ENCODE measurements at regions not wholly inside any gene's neighbourhood (a gene's known extent, or its start where the extent isn't known, plus 50 kb on each side); places are given as distances from the start of the nearest gene placed in this dataset.

- TF ChIP-seq CSRNP3 (CRISPR knock-in tag; IDR thresholded peaks at IDR 0.05) (no peak), ZNF70 (CRISPR knock-in tag; IDR thresholded peaks at IDR 0.05) (no peak), ARNTL (CRISPR knock-in tag; IDR thresholded peaks at IDR 0.05; ENCODE audit: borderline replicate concordance, low read depth) (no peak)
- ATAC-seq = no peak
Measured at GRCh38 chr3:6435951-6436350, 425.0 kb upstream of the GRM7 start.

GRCh38 chr3:6437631-6438030 is 423.3 kb upstream of the GRM7 start:
- no peak for ATAC-seq
- TF ChIP-seq ARNTL (CRISPR knock-in tag; IDR thresholded peaks at IDR 0.05; ENCODE audit: borderline replicate concordance, low read depth) (no peak), ZNF565 (CRISPR knock-in tag; conservative IDR thresholded peaks at IDR 0.05; ENCODE audit: low read depth) (no peak), SNAI2 (CRISPR knock-in tag; IDR thresholded peaks at IDR 0.05) (no peak), ZFP3 (CRISPR knock-in tag; IDR thresholded peaks at IDR 0.05) (no peak), GLIS3 (CRISPR knock-in tag; IDR thresholded peaks at IDR 0.05) (no peak), PPARA (CRISPR knock-in tag; IDR thresholded peaks at IDR 0.05; ENCODE audit: borderline replicate concordance) (no peak), BACH2 (CRISPR knock-in tag; IDR thresholded peaks at IDR 0.05; ENCODE audit: borderline replicate concordance) (no peak), TSHZ2 (CRISPR knock-in tag; IDR thresholded peaks at IDR 0.05) (no peak), CSRNP3 (CRISPR knock-in tag; IDR thresholded peaks at IDR 0.05) (no peak), ISL1 (CRISPR knock-in tag; IDR thresholded peaks at IDR 0.05) (no peak)
- TF ChIP-seq, protein P1, sequence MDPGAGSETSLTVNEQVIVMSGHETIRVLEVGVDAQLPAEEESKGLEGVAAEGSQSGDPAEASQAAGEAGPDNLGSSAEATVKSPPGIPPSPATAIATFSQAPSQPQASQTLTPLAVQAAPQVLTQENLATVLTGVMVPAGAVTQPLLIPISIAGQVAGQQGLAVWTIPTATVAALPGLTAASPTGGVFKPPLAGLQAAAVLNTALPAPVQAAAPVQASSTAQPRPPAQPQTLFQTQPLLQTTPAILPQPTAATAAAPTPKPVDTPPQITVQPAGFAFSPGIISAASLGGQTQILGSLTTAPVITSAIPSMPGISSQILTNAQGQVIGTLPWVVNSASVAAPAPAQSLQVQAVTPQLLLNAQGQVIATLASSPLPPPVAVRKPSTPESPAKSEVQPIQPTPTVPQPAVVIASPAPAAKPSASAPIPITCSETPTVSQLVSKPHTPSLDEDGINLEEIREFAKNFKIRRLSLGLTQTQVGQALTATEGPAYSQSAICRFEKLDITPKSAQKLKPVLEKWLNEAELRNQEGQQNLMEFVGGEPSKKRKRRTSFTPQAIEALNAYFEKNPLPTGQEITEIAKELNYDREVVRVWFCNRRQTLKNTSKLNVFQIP (CRISPR knock-in tag; IDR thresholded peaks at IDR 0.05; ENCODE audit: borderline replicate concordance, low read depth) = no peak
- TF ChIP-seq, protein P2, sequence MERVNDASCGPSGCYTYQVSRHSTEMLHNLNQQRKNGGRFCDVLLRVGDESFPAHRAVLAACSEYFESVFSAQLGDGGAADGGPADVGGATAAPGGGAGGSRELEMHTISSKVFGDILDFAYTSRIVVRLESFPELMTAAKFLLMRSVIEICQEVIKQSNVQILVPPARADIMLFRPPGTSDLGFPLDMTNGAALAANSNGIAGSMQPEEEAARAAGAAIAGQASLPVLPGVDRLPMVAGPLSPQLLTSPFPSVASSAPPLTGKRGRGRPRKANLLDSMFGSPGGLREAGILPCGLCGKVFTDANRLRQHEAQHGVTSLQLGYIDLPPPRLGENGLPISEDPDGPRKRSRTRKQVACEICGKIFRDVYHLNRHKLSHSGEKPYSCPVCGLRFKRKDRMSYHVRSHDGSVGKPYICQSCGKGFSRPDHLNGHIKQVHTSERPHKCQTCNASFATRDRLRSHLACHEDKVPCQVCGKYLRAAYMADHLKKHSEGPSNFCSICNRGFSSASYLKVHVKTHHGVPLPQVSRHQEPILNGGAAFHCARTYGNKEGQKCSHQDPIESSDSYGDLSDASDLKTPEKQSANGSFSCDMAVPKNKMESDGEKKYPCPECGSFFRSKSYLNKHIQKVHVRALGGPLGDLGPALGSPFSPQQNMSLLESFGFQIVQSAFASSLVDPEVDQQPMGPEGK (CRISPR knock-in tag; IDR thresholded peaks at IDR 0.05; ENCODE audit: borderline replicate concordance) = no peak

- no peak for ATAC-seq
- no peak for TF ChIP-seq RARB (CRISPR knock-in tag; IDR thresholded peaks at IDR 0.05)
- no peak for TF ChIP-seq OSR1 (CRISPR knock-in tag; IDR thresholded peaks at IDR 0.05)
- TF ChIP-seq ZNF565 (CRISPR knock-in tag; conservative IDR thresholded peaks at IDR 0.05; ENCODE audit: low read depth) = no peak
- TF ChIP-seq BACH2 (CRISPR knock-in tag; IDR thresholded peaks at IDR 0.05; ENCODE audit: borderline replicate concordance) = no peak
- TF ChIP-seq, protein P2 (CRISPR knock-in tag; IDR thresholded peaks at IDR 0.05; ENCODE audit: borderline replicate concordance) = no peak
- TF ChIP-seq TCF4 (CRISPR knock-in tag; IDR thresholded peaks at IDR 0.05; ENCODE audit: borderline replicate concordance) = no peak
- no peak for TF ChIP-seq PPARA (CRISPR knock-in tag; IDR thresholded peaks at IDR 0.05; ENCODE audit: borderline replicate concordance)
- no peak for TF ChIP-seq ISL1 (CRISPR knock-in tag; IDR thresholded peaks at IDR 0.05)
- TF ChIP-seq ARNTL (CRISPR knock-in tag; IDR thresholded peaks at IDR 0.05; ENCODE audit: borderline replicate concordance, low read depth) = no peak
- no peak for TF ChIP-seq ZFP3 (CRISPR knock-in tag; IDR thresholded peaks at IDR 0.05)
- TF ChIP-seq, protein P3, sequence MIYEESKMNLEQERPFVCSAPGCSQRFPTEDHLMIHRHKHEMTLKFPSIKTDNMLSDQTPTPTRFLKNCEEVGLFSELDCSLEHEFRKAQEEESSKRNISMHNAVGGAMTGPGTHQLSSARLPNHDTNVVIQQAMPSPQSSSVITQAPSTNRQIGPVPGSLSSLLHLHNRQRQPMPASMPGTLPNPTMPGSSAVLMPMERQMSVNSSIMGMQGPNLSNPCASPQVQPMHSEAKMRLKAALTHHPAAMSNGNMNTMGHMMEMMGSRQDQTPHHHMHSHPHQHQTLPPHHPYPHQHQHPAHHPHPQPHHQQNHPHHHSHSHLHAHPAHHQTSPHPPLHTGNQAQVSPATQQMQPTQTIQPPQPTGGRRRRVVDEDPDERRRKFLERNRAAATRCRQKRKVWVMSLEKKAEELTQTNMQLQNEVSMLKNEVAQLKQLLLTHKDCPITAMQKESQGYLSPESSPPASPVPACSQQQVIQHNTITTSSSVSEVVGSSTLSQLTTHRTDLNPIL (CRISPR knock-in tag; IDR thresholded peaks at IDR 0.05; ENCODE audit: low read depth) = no peak
- no peak for TF ChIP-seq CSDC2 (CRISPR knock-in tag; IDR thresholded peaks at IDR 0.05)
- no peak for TF ChIP-seq CSRNP3 (CRISPR knock-in tag; IDR thresholded peaks at IDR 0.05)
- TF ChIP-seq ZC3H10 (CRISPR knock-in tag; IDR thresholded peaks at IDR 0.05) = no peak
- TF ChIP-seq ESRRG (CRISPR knock-in tag; IDR thresholded peaks at IDR 0.05) = no peak
- TF ChIP-seq, protein P1 (CRISPR knock-in tag; IDR thresholded peaks at IDR 0.05; ENCODE audit: borderline replicate concordance, low read depth) = no peak
Measured at GRCh38 chr3:6438031-6438430, 422.9 kb upstream of the GRM7 start.
